ENCODE measurements at regions not wholly inside any gene's neighbourhood (a gene's known extent, or its start where the extent isn't known, plus 50 kb on each side); places are given as distances from the start of the nearest gene placed in this dataset.
A peak's percentile ranks its signal among the peaks of the same experiment; 100 is the strongest.
"Not testable (repeated sequence)": the region's sequence is repeated elsewhere in the genome, so short reads cannot be mapped to it uniquely, and the experiment has no call there.

DNA sequence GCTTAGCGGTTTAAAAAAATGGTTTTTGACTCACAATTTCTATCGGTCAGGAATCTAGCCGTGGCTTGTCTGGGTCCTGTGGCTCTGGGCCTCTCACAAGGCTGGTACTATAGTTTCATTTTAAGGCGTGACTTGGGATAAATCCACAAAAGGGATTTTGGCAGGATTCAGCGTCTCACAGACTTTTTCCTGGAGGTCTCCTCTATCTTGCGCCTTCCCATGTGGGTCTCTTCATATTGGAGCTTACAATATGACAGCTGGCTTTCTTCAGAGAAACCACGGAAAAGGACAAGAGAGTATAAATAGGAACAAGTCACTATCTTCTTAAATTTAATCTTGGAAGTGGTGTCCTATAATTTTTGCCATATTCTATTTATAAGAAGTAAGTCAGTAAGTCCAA is 250.5 kb downstream of the DSC3 start:
- TF ChIP-seq, protein P1, sequence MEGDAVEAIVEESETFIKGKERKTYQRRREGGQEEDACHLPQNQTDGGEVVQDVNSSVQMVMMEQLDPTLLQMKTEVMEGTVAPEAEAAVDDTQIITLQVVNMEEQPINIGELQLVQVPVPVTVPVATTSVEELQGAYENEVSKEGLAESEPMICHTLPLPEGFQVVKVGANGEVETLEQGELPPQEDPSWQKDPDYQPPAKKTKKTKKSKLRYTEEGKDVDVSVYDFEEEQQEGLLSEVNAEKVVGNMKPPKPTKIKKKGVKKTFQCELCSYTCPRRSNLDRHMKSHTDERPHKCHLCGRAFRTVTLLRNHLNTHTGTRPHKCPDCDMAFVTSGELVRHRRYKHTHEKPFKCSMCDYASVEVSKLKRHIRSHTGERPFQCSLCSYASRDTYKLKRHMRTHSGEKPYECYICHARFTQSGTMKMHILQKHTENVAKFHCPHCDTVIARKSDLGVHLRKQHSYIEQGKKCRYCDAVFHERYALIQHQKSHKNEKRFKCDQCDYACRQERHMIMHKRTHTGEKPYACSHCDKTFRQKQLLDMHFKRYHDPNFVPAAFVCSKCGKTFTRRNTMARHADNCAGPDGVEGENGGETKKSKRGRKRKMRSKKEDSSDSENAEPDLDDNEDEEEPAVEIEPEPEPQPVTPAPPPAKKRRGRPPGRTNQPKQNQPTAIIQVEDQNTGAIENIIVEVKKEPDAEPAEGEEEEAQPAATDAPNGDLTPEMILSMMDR (IDR thresholded peaks at IDR 0.05) = no peak
- no peak for TF ChIP-seq POLR2A (IDR thresholded peaks at IDR 0.05)

DNA sequence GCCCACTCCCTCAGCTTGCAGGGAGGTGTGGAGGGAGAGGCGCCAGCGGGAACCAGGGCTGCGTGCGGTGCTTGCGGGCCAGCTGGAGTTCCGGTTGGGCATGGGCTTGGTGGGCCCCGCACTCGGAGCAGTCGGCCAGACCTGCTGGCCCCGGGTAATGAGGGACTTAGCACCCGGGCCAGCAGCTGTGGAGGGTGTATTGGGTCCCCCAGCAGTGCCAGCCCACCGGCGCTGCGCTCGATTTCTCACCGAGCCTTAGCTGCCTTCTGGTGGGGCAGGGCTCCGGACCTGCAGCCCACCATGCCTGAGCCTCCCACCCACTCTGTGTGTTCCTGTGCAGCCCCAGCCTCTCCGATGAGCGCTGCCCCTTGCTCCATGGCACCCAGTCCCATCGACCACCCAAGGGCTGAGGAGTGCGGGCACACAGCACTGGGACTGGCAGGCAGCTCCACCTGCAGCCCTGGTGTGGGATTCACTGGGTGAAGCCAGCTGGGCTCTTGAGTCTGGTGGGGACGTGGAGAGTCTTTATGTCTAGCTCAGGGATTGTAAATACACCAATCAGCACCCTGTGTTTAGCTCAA is 254.0 kb downstream of the DSC3 start:
- H3K9me3 ChIP-seq; H3K4me3 ChIP-seq; ATAC-seq; H3K4me1 ChIP-seq; DNase-seq; intact Hi-C loops (cut with DNase I); H3K36me3 ChIP-seq; H3K27ac ChIP-seq; H3K27me3 ChIP-seq: not testable (repeated sequence)
- WGBS, 4 donors = 84 to 94% (median 93%) methylated on average over 6 to 22 of the region's 22 CpGs

More for the DNA sequence above, 250.5 kb downstream of the DSC3 start:
- ATAC-seq (peak in 1 of 4 donors; percentile 9), DNase-seq (no peak)
- H3K4me1 ChIP-seq = no peaks in the 10 kb centered on the region
- H3K4me3 ChIP-seq = no peak overlapping the region
- peaks cover 0 to 3% (median 0%) of the 10 kb centered on the region in 12 donors for H3K9me3 ChIP-seq
- H3K27ac ChIP-seq = no peak overlapping the region
- intact Hi-C loops (cut with DNase I) = no loop called here
- H3K27me3 ChIP-seq = no peaks in the 10 kb centered on the region
- H3K36me3 ChIP-seq = no peaks in the 10 kb centered on the region
- 64 to 75% (median 69%) methylated on average over 7 of the region's 7 CpGs for WGBS, 4 donors

DNA sequence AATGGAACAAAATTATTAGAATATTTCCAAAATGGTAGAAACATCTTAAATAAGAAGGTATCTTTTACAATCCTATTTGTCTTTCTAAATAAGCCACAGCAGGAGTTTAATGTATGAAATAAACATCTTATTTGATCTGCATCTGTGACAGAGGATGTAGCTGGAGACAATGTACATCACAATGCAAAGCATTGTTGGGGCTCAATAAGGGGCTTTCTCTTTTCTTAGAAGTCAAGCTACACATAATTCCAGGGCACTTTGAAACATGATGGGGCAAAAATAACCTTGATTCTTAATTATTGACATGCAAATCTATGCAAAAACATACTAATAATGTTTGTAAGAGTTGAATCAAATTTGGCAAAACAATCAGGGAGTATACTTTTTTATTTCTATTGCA is 255.1 kb downstream of the DSC3 start:
- no peak overlapping the region for H3K27ac ChIP-seq
- intact Hi-C loops (cut with DNase I) = no loop called here
- H3K36me3 ChIP-seq = no peaks in the 10 kb centered on the region
- peaks cover 0 to 3% (median 0%) of the 10 kb centered on the region in 12 donors for H3K9me3 ChIP-seq
- no peak overlapping the region for H3K4me3 ChIP-seq
- TF ChIP-seq, protein P1 (IDR thresholded peaks at IDR 0.05) = no peak
- TF ChIP-seq POLR2A (IDR thresholded peaks at IDR 0.05) = no peak
- H3K4me1 ChIP-seq = no peaks in the 10 kb centered on the region
- ATAC-seq (no peak), DNase-seq (no peak)
- no peaks in the 10 kb centered on the region for H3K27me3 ChIP-seq

DNA sequence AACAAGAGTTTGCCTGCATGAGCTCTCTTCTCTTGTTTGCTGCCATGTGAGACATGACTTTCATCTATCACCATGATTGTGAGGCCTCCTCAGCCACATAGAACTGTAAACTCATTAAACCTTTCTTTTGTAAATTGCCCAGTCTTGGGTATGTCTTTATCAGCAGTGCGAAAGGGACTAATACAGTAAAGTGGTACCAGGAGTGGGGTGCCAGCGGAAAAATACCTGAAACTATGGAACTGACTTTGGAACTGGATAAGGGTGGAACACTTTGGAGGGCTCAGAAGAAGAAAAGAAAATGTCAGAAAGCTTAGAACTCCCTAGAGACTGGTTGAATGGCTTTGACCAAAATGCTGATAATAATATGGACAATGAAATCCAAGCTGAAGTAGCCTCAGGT is 260.9 kb downstream of the DSC3 start:
- 93 to 98% (median 94%) methylated on average over 2 of the region's 2 CpGs for WGBS, 4 donors
- TF ChIP-seq POLR2A (IDR thresholded peaks at IDR 0.05) = no peak
- TF ChIP-seq, protein P1 (IDR thresholded peaks at IDR 0.05) = no peak
- DNase-seq = no peak
- H3K4me3 ChIP-seq = no peak overlapping the region
- H3K36me3 ChIP-seq = no peaks in the 10 kb centered on the region
- no peaks in the 10 kb centered on the region for H3K4me1 ChIP-seq
- H3K9me3 ChIP-seq = peaks cover 0 to 16% (median 10%) of the 10 kb centered on the region in 12 donors
- intact Hi-C loops (cut with DNase I) = no loop called here
- H3K27me3 ChIP-seq = no peaks in the 10 kb centered on the region
- no peak overlapping the region for H3K27ac ChIP-seq
- no peak for ATAC-seq

DNA sequence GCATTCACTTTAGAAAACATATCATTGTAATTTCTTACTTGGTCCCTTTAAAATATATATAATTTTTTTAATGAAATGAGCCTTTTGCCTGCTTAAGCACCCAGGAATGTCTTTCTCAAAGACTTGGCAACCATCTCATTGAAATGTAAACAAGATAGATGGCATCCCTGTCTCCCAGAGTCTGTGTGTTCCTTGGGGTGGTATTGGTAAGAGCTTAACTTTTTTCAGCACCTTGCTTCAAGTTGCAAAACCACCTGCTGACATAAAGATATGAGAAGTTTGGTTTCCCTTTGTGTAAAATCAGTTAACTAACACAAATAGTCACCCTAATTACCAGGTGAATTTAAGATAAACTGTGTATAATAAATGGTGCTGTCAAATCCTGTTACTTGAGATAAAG is 266.9 kb downstream of the DSC3 start:
- TF ChIP-seq, protein P1 (IDR thresholded peaks at IDR 0.05) = no peak
- TF ChIP-seq POLR2A (IDR thresholded peaks at IDR 0.05) = no peak
- DNase-seq (no peak), ATAC-seq (no peak)
- Histone ChIP-seq H3K9me3 (peaks cover 0 to 15% (median 2%) of the 10 kb centered on the region in 12 donors), H3K4me3 (no peak overlapping the region), H3K36me3 (no peaks in the 10 kb centered on the region), H3K27me3 (no peaks in the 10 kb centered on the region), H3K27ac (no peak overlapping the region), H3K4me1 (no peaks in the 10 kb centered on the region)
- intact Hi-C loops (cut with DNase I) = no loop called here

DNA sequence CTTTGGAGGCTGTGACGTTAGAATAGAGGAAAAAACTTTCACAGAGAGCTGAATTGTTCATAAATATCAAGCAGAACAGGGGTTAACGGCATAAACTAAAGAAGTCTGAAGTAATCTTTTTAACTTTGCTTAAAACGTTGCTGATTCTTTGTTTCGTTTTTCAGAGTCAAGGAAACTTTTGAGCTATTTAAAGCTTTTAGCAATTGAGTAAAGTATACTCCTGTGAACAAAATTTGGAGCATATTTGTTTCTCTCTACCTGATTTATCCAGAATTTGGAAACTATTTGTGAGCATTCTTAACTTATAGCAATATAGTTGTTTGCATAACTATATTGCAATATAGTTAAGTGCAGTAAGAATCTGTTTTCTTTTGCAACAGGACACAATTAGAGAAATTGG is 270.4 kb downstream of the DSC3 start:
- ATAC-seq; H3K27me3 ChIP-seq; H3K4me1 ChIP-seq; intact Hi-C loops (cut with DNase I); DNase-seq; H3K27ac ChIP-seq; H3K36me3 ChIP-seq; H3K4me3 ChIP-seq: not testable (repeated sequence)
- WGBS, 4 donors = 67 to 75% (median 69%) methylated on average over 4 of the region's 4 CpGs
- H3K9me3 ChIP-seq = peaks cover 0 to 15% (median 1%) of the 10 kb centered on the region in 12 donors

Measured in heart left ventricle (tissue), 16 donors.